Peyer's patch (tissue), 4 donors: ENCODE measurements at regions not wholly inside any gene's neighbourhood (a gene's known extent, or its start where the extent isn't known, plus 50 kb on each side); places are given as distances from the start of the nearest gene placed in this dataset.

ENCODE experiments used
- POLR2A ChIP-seq, 2 donors: fragments of 450-650 bp; IDR thresholded peaks; one replicate each; pipeline ENCODE4 v1.5.1; 2017; ENCODE audit warnings: antibody characterized with exemption in 2 of 2, mild to moderate bottlenecking in 2 of 2, moderate library complexity in 2 of 2
- TF ChIP-seq, protein P1 (sequence below), 6 experiments: fragments of 450-650 bp in 4 of 6; fragments of 200-600 bp in 2 of 6; sonication (generic) in 1 of 6; IDR thresholded peaks; one replicate each; pipeline ENCODE4 v1.5.1; 2017 to 2019; ENCODE audit warnings: antibody characterized with exemption in 6 of 6, mild to moderate bottlenecking in 3 of 6, moderate library complexity in 1 of 6

- TF ChIP-seq, protein P1, sequence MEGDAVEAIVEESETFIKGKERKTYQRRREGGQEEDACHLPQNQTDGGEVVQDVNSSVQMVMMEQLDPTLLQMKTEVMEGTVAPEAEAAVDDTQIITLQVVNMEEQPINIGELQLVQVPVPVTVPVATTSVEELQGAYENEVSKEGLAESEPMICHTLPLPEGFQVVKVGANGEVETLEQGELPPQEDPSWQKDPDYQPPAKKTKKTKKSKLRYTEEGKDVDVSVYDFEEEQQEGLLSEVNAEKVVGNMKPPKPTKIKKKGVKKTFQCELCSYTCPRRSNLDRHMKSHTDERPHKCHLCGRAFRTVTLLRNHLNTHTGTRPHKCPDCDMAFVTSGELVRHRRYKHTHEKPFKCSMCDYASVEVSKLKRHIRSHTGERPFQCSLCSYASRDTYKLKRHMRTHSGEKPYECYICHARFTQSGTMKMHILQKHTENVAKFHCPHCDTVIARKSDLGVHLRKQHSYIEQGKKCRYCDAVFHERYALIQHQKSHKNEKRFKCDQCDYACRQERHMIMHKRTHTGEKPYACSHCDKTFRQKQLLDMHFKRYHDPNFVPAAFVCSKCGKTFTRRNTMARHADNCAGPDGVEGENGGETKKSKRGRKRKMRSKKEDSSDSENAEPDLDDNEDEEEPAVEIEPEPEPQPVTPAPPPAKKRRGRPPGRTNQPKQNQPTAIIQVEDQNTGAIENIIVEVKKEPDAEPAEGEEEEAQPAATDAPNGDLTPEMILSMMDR (IDR thresholded peaks at IDR 0.05) = no peak
- no peak for TF ChIP-seq POLR2A (IDR thresholded peaks at IDR 0.05)
Observed at GRCh38 chr7:35448486-35448885, 194.6 kb upstream of the TBX20 start.
